NCI-H2227 (cell line): ENCODE measurements at regions not wholly inside any gene's neighbourhood (a gene's known extent, or its start where the extent isn't known, plus 50 kb on each side); places are given as distances from the start of the nearest gene placed in this dataset.

Experiments used
- DNase-seq: peaks from one replicate; lab custom pipeline; 2025; ENCODE audit not compliant: unreplicated experiment; lab: John Stamatoyannopoulos, UW

DNA sequence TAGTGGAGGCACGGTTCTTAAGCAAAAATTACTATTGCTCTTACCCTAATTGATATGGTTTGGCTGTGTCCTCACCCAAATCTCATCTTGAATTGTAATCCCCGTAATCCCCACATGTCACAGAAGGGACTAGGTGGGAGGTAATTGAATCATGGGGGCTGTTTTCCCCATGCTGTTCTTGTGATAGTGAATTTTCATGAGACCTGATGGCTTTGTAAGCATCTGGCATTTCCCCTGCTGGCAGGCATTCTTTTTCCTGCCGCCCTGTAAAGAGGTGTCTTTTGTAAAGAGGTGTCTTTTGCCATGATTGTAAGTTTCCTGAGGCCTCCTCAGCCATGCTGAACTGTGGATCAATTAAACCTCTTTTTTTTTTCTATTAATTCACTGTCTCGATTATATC lies 1691.8 kb upstream of the SLC39A10 start:
- DNase-seq = no peak

DNA sequence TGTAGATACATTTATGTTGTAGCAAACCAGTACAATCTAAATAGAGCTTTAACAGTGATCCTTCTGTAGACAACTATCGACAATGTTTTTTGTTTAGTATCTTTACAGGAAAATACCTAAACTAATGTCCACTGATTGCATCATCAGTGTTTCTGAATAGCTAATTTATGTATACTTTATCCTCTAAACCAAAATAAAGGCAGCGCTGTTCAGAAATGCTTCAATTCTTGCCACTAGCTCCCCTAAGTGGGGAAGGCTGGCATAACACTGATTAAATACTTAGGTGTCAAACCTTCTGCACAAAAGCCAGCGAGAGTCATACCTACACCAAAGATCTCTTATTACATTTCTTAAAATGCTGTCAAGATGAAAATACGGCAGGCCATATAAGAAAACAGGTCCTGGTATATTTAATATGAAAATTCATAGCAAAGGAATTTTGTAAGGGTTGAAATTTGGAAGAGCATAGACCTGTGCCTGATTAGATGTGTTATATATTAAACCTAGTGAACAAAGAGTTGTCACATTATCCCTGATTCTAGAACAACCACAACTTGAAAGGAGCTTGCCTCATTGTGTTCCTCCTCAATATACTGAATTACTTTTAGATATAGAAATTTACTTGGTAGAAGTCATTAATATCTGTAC lies 1693.4 kb upstream of the SLC39A10 start:
- DNase-seq = peak; percentile 27

DNA sequence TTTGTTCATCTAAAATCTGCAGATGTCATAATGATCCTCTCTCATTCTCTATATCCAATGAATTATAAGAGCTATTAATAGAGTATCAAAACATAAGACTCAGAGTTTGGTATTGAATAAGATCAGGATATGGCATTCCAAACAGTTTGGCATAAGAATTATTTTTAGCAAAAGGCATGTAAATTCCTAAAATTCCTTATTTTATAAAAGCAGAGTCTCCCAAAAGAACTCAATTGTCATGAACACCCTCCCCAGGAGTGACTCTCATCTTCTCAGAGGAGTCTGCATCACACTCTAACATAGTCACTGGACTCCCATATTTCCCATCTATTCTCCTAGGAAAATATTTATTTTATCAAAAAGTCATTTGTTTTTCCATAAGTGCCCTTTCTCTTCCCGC lies 1710.2 kb upstream of the SLC39A10 start:
- DNase-seq = no peak

DNA sequence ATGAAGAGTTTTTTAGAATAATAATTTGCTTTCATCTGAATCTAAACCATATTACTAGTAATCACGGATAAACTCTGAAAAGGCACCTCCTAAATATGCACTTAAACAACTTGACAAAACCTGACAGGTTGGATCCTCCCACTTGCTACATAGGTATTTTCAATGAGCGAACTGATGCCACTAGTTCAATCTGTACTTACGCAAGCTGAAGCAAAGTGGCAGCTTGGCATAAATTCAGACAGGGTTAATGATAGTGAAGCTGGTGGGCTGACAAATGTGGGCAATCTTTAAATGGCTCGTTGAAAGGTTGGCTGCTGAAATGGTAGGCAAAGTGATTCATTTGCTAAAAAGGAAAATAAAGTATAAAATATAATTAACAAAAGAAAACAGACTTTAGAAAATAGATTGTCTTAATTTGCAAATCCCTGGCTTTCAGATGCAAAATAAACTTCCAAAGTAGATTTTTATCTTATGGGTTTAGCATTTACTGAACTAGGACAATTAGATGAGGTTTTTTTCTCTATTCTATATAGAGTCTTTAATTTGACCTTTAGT lies 1713.5 kb upstream of the SLC39A10 start:
- DNase-seq = peak; percentile 58

DNA sequence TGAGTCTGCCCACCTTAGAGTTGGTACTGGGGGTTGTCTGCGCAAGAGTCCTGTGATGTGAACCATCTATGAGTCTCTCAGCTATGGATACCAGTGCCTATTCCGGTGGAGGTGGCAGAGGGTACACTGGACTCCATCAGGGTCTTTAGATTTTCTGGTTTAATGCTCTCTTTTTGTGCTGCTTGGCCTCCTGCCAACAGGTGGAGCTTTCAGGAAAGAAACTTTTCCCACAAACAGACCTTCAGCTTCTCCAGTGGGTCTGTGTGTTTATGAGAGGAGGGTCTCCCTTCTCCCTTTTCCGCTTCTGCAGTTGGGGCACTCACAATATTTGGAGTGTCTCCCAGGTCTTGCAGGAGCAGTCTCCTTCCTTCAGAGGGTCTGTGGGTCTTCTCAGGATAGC lies 1721.9 kb upstream of the SLC39A10 start:
- DNase-seq = no peak

DNA sequence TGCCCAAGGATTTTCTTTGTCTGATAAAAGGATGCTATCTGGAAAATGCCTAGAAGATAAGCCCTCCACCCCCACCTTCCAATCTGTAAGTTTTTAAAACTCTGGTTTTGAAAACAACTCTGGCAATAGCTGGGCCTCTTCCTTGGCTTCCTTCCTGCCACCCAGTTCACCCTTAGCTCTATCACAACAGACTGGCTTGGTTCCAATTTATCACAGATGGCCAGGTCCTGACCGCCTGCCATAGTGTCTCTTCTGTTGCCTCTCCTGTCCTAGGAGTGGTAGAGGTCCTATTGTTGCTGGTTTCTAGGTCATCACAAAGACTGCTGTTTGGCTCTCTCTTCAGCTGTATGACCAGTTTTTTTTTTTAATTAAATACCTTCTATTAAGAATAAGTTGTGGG lies 1727.9 kb upstream of the SLC39A10 start:
- no peak for DNase-seq

DNA sequence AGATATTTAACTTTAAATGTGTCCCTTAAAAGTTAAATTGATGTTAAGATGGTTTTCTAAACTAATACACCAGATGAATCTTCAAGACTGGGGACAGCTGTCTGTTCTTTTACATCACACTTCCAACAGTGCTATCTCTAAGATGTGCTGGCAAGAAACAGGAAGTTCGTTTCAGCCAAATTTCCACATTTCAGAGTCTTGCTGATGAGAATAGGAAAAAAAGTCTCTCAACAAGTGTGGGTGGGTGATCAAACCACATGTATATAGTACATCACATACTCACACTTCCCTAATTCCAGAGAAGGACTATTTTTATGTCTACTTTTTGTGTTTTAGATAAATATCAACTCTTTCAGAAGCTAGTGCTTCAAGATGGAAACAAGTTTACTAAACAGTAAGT lies 1712.8 kb upstream of the TMEFF2 start:
- no peak for DNase-seq

DNA sequence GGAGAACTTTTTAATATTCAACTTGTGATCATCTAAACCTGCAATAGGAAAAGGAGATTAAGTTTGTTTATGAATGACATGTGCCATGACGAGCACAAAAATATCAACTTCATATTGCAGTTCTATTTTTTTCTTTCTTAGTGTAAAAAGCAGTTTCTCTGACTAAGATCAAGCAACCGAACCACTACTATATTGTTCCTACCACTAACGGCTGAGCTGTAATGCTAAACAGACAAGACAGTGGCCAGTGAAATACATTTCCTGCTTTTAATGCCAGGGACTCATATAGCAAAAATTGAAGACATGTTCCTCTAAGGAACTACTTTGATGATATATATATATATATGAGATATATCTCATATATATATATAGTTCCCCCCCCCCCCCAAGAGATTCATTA lies 1705.6 kb upstream of the TMEFF2 start:
- DNase-seq = no peak

DNA sequence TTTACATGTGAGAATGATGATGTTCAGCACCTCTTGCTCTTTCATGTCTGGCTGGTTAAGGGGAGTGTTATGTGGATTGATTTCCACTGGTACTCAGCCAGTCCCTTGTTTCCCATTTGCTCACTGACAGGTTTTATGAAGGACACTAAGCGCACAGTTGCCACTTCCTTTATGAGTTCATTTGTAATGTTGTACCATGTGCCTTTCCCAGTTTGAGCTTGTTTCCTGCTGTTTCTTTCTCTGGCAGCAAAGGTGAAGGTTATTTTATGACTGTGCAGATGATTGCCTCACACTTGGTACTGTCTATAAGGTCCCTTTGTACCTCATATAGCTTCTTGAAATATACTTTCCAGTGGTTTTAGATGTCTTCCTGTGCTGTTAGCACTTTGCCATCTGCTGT lies 1700.5 kb upstream of the TMEFF2 start:
- DNase-seq = no peak

DNA sequence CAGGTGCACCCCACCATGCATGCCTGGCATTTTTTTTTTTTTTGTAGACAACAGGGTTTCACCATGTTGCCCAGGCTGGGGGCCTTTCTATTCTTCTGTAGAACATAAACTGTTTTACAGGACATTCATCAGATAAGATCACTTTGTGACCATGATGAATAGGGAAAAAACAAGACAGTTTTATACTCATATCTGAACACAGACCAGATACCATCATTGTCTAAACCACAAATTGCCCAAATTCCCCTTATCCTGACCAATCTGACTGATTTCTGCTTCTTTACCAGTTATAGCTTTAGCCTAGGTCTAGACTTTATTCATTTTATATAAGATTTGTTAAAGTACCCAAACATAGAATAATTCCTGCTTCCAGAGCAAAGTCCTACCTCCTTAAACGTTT lies 1699.3 kb upstream of the TMEFF2 start:
- DNase-seq = no peak

DNA sequence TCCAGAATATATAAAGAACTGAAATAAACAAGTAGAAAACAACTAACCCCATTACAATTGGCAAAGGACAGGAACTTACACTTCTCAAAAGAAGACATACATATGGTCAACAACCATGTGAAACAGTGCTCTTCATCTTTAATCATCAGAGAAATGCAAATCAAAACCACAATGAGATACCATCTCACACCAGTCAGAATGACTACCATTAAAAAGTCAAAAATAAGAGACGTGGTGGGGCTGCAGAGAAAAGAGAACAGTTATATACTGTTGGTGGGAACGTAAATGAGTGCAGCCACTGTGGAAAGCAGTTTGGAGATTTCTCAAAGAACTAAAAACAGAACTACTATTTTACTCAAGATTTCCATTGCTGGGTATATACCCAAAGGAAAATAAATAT lies 1696.3 kb upstream of the TMEFF2 start:
- DNase-seq = no peak

DNA sequence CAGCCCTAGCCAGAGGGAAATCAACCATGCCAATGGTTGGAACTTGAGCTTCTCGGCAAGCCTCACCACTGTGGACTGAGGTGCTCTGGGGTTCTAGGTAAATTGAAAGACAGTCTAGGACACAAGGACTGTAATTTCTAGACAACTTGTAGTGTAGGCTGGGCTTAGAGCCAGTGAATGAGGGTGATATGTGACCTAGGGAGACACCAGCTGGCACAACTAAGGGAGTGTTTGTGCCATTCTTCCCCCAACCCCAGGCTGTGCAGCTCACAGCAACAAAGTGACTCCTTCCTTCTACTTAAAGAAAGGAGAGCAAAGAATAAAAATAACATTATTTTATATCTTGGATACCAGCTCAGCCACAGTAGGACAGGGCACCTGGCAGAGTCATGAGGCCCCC lies 1690.7 kb upstream of the TMEFF2 start:
- no peak for DNase-seq

DNA sequence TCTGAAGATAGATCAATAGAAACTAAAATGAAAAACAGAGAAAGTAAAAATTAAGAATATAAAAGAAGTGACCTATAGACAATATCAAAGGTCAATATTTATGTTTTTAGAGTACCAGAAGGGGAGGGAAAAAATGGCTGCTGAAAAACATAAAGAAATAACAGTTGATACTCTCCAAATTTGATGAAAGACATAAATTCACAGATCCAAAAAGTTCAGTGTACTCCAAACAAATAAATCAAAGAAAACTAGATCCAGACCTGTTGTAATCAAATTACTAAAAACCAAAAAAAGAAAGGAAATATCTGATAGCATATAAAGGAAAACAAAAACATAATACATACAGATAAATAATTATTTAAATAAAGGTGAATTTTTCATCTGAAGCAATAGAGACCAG lies 1689.1 kb upstream of the TMEFF2 start:
- DNase-seq = no peak

DNA sequence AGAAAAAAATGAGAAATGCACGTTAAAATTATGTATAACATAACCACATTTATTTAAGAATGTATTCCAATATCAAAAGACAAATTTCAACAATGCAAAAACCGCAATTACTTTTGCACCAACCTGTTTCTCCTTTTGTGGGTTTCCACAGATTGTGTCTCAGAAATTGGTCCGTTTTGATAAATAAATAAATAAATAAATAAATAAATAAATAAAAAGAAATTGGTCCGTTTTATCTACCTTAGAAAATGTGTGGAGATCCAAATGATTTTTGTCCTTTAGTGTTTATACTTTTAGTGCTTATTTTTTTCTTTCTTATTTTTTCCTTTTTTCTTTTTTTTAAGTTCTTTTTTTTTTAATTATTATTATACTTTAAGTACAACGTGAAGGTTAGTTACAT lies 1682.2 kb upstream of the TMEFF2 start:
- DNase-seq = no peak

DNA sequence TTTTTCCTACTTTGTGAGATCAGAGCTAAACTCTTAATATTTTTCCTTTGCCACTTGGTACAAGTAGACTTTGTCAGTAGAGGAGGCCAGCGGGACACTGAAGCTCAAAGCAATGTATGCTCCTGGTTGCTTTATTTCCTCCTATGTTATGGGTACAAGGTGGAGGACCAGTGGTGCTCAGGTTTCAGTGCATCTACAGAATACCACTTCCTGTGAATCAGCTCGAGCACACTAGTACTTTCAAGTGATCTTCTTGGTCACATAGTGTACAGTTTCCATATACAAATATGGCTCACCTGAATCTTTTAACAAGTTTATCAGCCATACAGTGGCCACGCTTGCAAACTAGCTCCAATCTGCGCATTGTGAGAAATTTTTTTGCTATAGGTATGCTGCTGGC lies 1674.8 kb upstream of the TMEFF2 start:
- DNase-seq = no peak

DNA sequence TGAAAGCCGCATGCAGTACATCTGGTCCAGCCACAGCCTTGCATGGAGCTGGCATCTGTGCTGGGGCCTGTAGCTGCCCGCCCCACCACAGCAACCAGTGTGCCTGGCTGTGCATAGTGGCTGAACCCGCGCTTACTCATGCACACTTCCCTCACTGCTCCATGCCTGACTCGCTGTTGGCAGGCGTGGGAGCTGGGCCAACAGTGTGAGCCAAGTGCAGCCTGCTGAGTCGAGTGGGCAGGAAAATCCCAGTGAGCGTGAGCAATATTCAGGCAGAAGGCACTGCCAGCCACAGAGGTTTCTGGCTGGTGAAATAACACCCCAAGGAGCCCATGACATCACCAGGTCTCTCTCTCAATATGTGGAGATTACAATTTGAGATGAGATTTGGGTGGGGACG lies 1674.1 kb upstream of the TMEFF2 start:
- DNase-seq = no peak

DNA sequence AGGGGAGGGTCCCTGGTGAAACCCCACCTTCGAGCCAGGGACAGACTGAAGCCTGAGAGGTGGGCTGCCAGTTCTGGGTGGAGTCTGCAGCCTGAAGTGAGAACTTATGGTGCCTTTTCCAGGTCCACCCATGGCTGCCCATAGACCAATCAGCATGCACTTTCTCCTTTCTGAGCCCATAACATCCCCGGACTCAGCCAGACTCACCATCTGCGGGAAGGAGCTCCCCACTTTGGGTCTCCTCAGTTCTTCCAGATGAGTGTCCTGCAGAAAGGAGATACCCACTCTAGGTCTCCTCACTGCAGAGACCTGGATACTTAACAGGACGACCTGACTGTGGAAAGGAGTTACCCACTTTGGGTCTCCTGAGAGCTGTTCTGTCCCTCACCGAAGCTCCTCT lies 1673.4 kb upstream of the TMEFF2 start:
- DNase-seq = no peak

DNA sequence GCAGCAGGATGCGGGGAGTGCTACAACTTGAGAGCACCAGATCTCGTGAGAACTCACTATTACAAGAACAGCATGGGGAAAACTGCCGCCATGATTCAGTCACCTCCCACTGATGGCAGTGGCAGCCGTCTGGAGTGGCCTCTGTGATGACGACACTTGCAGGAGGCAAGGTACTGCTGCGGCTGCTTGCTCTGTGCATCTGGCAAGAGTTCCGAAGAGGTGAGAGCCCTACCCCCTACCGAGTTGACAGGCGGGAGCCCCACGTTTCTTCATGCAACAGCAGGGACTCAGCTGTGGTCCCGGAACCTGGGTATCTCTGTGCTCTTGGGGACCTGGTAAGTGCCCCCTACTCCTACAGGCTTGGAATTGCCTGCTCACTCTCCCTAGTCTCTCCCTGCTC lies 1672.7 kb upstream of the TMEFF2 start:
- DNase-seq = no peak

DNA sequence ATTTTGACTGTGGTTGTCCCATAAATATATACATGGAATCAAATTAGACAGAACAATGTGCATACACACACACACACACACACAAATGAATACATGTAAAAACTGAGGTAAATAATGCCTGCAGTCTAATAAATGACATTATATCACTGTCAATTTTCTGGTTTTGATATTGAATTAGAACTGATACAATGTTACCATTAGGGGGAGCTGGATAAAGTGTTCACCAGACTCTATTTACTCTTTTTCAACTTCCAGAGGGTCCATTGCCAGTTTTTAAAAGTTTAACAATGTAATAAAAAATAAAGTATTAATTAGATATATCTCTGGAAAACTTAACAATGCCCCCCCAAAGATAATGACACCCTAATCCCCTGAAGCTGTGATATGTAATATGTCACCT lies 1666.8 kb upstream of the TMEFF2 start:
- DNase-seq = no peak

DNA sequence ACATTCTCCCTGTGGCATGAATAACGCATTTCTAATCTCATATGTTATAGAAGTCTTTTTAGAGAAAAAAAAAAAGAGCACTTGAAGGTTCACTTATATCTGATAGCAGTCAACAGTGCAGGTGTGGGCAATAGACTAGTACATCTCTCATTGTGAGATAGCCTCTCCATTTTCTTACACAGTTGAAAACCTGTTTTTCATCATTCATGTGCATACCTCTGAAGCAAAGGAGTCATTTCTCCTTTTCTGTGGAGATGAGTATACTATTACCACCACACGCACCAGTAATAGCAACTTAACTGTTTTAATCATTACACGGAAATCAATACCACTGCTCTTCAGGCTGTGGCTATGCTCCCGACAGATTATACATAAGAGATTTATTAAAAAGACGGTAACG lies 1653.3 kb upstream of the TMEFF2 start:
- no peak for DNase-seq

DNA sequence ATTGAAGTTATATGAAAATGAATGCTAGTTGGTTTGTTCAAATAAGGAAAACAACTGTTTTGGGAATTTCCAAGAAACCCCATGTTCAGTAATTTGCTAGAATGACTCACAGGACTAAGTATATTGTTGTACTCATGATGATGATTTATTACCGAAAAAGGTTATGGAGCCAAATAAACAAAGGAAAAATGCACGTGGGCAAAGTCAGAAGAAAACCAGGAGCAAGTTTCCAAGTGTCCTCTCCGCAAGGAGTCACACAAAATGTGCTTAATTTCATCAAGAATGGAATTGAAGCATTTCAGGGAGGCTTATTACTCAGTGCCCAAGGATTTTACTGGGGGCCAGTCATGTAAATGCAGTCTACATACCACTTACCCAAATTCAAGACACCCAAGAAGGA lies 1652.4 kb upstream of the TMEFF2 start:
- peak; percentile 40 for DNase-seq

DNA sequence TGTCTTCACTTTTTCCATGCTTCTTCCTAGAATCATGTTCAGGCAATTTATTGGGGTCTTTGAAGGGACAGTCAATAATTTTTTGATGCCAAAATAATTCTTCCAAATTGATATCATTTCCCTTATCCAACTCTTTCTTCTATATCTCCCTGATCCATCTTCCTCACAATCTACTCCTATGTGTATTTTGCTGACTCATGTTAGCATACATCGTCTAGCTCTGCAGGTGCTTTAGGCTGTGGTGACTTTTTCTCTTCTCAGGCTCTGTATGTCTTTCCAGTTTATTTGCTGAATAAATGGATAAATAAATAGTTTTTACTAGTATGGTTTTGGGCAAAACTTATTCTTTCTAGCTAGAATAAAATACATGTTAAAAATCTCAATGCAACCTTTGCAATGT lies 1650.9 kb upstream of the TMEFF2 start:
- DNase-seq = no peak

DNA sequence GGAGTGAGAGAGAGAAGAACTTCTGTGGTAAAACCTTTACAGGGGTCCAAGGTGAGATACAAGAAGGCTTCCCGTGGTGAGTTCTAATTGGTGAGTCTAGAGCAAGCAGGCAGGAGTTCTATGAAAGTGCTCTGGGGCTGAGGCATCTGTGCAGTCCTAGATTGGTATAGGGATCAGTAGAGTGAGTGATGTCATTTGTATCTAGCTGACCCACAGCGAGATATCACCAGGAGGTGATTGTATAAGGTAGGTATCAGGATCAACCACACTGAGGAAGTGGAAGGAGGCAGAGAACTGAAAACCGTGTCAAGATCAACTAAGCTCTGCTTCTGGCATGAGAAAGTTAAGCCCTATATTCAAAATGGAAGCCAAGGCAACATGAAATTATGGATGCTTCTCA lies 1648.9 kb upstream of the TMEFF2 start:
- DNase-seq = no peak
